ENCODE measurements at regions not wholly inside any gene's neighbourhood (a gene's known extent, or its start where the extent isn't known, plus 50 kb on each side); places are given as distances from the start of the nearest gene placed in this dataset.

- Histone ChIP-seq H3K4me2 (peak overlapping the region; percentile 76), H3K79me2 (ENCODE audit: insufficient read depth, low read depth) (peaks cover 19% of the 10 kb centered on the region; the same call in 1 of the 2 replicates), H2AFZ (ENCODE audit: low read depth) (peak overlapping the region; percentile 51), H3K27ac (peak overlapping the region; percentile 77), H3K36me3 (ENCODE audit: insufficient read depth) (no peaks in the 10 kb centered on the region), H3K4me3 (IDR thresholded peaks at IDR 0.05; ENCODE audit: insufficient read depth, low read depth, low read length) (no peak overlapping the region), H3K27me3 (ENCODE audit: insufficient read depth, low read depth) (no peaks in the 10 kb centered on the region), H3K9ac (peak overlapping the region; percentile 24; the same call in 1 of the 2 replicates), H3K4me1 (ENCODE audit: low read depth, poor library complexity, severe bottlenecking) (peaks cover 91% of the 10 kb centered on the region), H4K20me1 (ENCODE audit: insufficient read depth) (no peaks in the 10 kb centered on the region)
- no peak for TF ChIP-seq CTCF (conservative IDR thresholded peaks at IDR 0.05; ENCODE audit: low read depth, low read length)
Observed at GRCh38 chr2:153068052-153068451, 349.6 kb downstream of the ARL6IP6 start.

GRCh38 chr2:153059338-153060052 lies 341.1 kb downstream of the ARL6IP6 start:
- Histone ChIP-seq H3K27ac (peak overlapping the region; percentile 69), H3K79me2 (ENCODE audit: insufficient read depth, low read depth) (no peaks in the 10 kb centered on the region), H3K9ac (peak overlapping the region; percentile 16; the same call in 1 of the 2 replicates), H3K27me3 (ENCODE audit: insufficient read depth, low read depth) (no peaks in the 10 kb centered on the region), H2AFZ (ENCODE audit: low read depth) (peak overlapping the region; percentile 29; the same call in 1 of the 2 replicates), H3K4me2 (peak overlapping the region; percentile 69), H3K4me1 (ENCODE audit: low read depth, poor library complexity, severe bottlenecking) (peaks cover 63% of the 10 kb centered on the region), H4K20me1 (ENCODE audit: insufficient read depth) (no peaks in the 10 kb centered on the region), H3K4me3 (IDR thresholded peaks at IDR 0.05; ENCODE audit: insufficient read depth, low read depth, low read length) (peak overlapping the region; percentile 52), H3K36me3 (ENCODE audit: insufficient read depth) (no peaks in the 10 kb centered on the region)
- no peak for TF ChIP-seq CTCF (conservative IDR thresholded peaks at IDR 0.05; ENCODE audit: low read depth, low read length)

GRCh38 chr2:153057743-153058142 lies 339.3 kb downstream of the ARL6IP6 start:
- peak overlapping the region; percentile 42; the same call in 1 of the 2 replicates for H2AFZ ChIP-seq (ENCODE audit: low read depth)
- no peak for TF ChIP-seq CTCF (conservative IDR thresholded peaks at IDR 0.05; ENCODE audit: low read depth, low read length)
- H3K4me1 ChIP-seq (ENCODE audit: low read depth, poor library complexity, severe bottlenecking): peaks cover 54% of the 10 kb centered on the region

GRCh38 chr2:153055182-153055581 lies 336.8 kb downstream of the ARL6IP6 start:
- TF ChIP-seq CTCF (conservative IDR thresholded peaks at IDR 0.05; ENCODE audit: low read depth, low read length): no peak
- Histone ChIP-seq H3K79me2 (ENCODE audit: insufficient read depth, low read depth) (no peaks in the 10 kb centered on the region), H2AFZ (ENCODE audit: low read depth) (no peak overlapping the region), H3K36me3 (ENCODE audit: insufficient read depth) (no peaks in the 10 kb centered on the region), H4K20me1 (ENCODE audit: insufficient read depth) (no peaks in the 10 kb centered on the region), H3K4me3 (IDR thresholded peaks at IDR 0.05; ENCODE audit: insufficient read depth, low read depth, low read length) (no peak overlapping the region), H3K4me1 (ENCODE audit: low read depth, poor library complexity, severe bottlenecking) (peaks cover 35% of the 10 kb centered on the region), H3K9ac (no peak overlapping the region), H3K27ac (no peak overlapping the region), H3K27me3 (ENCODE audit: insufficient read depth, low read depth) (no peaks in the 10 kb centered on the region), H3K4me2 (no peak overlapping the region)

More at GRCh38 chr2:153057743-153058142, 339.3 kb downstream of the ARL6IP6 start:
- Histone ChIP-seq H3K27ac (no peak overlapping the region; the same call in 1 of the 2 replicates), H3K4me2 (peak overlapping the region; percentile 3; the same call in 1 of the 2 replicates), H3K79me2 (ENCODE audit: insufficient read depth, low read depth) (no peaks in the 10 kb centered on the region), H3K36me3 (ENCODE audit: insufficient read depth) (no peaks in the 10 kb centered on the region), H4K20me1 (ENCODE audit: insufficient read depth) (no peaks in the 10 kb centered on the region), H3K4me3 (IDR thresholded peaks at IDR 0.05; ENCODE audit: insufficient read depth, low read depth, low read length) (no peak overlapping the region), H3K9ac (no peak overlapping the region), H3K27me3 (ENCODE audit: insufficient read depth, low read depth) (no peaks in the 10 kb centered on the region)

Data from KMS-11 (cell line).